GM12878 (cell line): ENCODE measurements at regions not wholly inside any gene's neighbourhood (a gene's known extent, or its start where the extent isn't known, plus 50 kb on each side); places are given as distances from the start of the nearest gene placed in this dataset.

Experiments
- ATAC-seq: fragments of 200-7000 bp; cut with Tn5 transposase; 3 replicates; pipeline ENCODE4 v1.9.1; 2020; ENCODE audit warnings: mild to moderate bottlenecking, moderate library complexity
- BruUV-seq: library from RNA; stranded (reverse); fragments of 400-500 nt; replicated peaks from 2 replicates; lab custom pipeline; 2021; lab: Mats Ljungman, UMichigan
- CTCF ChIA-PET: fragments of 300-600 bp; sonication (Branson Sonifier 250); formaldehyde crosslinking; extraction: SDS; loops from one replicate; lab custom pipeline; 2021; ENCODE audit warnings: inconsistent platforms; lab: Yijun Ruan, JAX
- POLR2A ChIA-PET: fragments of 350-600 bp; formaldehyde crosslinking; extraction: SDS; loops from one replicate; lab custom pipeline; 2021; ENCODE audit warnings: inconsistent platforms; lab: Charles Lee
- RAD21 ChIA-PET: fragments of 300-600 bp; sonication (Branson Sonifier 250); formaldehyde crosslinking; loops from one replicate; lab custom pipeline; 2023; ENCODE audit warnings: antibody characterized with exemption; ENCODE audit not compliant: unreplicated experiment; lab: Charles Lee
- SMC1A ChIA-PET: fragments of 300-600 bp; sonication (Branson Sonifier 250); formaldehyde crosslinking; loops from one replicate; lab custom pipeline; 2023; ENCODE audit not compliant: unreplicated experiment, uncharacterized antibody; lab: Charles Lee
- DNase-seq: peaks from one replicate; pipeline ENCODE4 v3.0.0-alpha.2; 2011; ENCODE audit warnings: low read depth, low spot score
- FAIRE-seq: peaks from 3 replicates; lab custom pipeline; 2011; peaks lifted over from hg19 to GRCh38; lab: Jason Lieb, UNC
- H2AFZ ChIP-seq: 2 replicates; pipeline ENCODE4 v1.6.0; 2011; ENCODE audit warnings: low read depth, low read length, control low read depth; ENCODE audit not compliant: control insufficient read depth
- H3K27ac ChIP-seq: 2 replicates; pipeline ENCODE4 v1.5.1; 2011; ENCODE audit warnings: control low read depth; ENCODE audit not compliant: control insufficient read depth, insufficient read depth
- H3K27me3 ChIP-seq, 2 experiments: replicated peaks in 1 of 2; 2 replicates each; pipeline versions ENCODE4 v1.6.0 to v1.6.1; 2011; ENCODE audit warnings: low read length in 1 of 2; ENCODE audit not compliant: control insufficient read depth in 2 of 2, insufficient read depth in 2 of 2
- H3K36me3 ChIP-seq, 2 experiments: 2 replicates each; pipeline ENCODE4 v1.5.1; 2011; ENCODE audit warnings: low read length in 1 of 2; ENCODE audit not compliant: control insufficient read depth in 2 of 2, insufficient read depth in 2 of 2
- H3K4me1 ChIP-seq: 2 replicates; pipeline ENCODE4 v1.6.1; 2011; ENCODE audit warnings: mild to moderate bottlenecking, low read length, moderate library complexity, mixed read lengths; ENCODE audit not compliant: control insufficient read depth, insufficient read depth
- H3K4me2 ChIP-seq: 2 replicates; pipeline ENCODE4 v1.6.0; 2011; ENCODE audit warnings: control low read depth; ENCODE audit not compliant: control insufficient read depth, insufficient read depth
- H3K4me3 ChIP-seq: fragments of 200-600 bp; sonication (generic); 2 replicates; pipeline ENCODE4 v1.5.1; 2016
- H3K79me2 ChIP-seq: 2 replicates; pipeline ENCODE4 v1.6.0; 2011; ENCODE audit warnings: low read length; ENCODE audit not compliant: control insufficient read depth, insufficient read depth
- H3K9ac ChIP-seq: 2 replicates; pipeline ENCODE4 v1.8.0; 2011; ENCODE audit warnings: low read length, control low read depth, mixed read lengths; ENCODE audit not compliant: control insufficient read depth, insufficient read depth
- H3K9me3 ChIP-seq: replicated peaks from 3 replicates; pipeline ENCODE4 v1.5.1; 2011; ENCODE audit warnings: mild to moderate bottlenecking, low read length; ENCODE audit not compliant: control insufficient read depth, insufficient read depth
- H4K20me1 ChIP-seq: 2 replicates; pipeline ENCODE4 v1.6.0; 2011; ENCODE audit not compliant: control insufficient read depth, insufficient read depth
- MTA3 ChIP-seq: IDR thresholded peaks from 2 replicates; pipeline ENCODE4 v1.6.1; 2012; ENCODE audit warnings: low read length, inconsistent platforms, borderline replicate concordance
- PKNOX1 ChIP-seq: fragments of 450-650 bp; IDR thresholded peaks from 2 replicates; pipeline ENCODE4 v1.6.1; 2016; ENCODE audit warnings: mild to moderate bottlenecking
- SUPT20H ChIP-seq: IDR thresholded peaks from 2 replicates; pipeline ENCODE4 v1.6.1; 2011; ENCODE audit warnings: low read depth, mild to moderate bottlenecking, low read length, moderate library complexity, borderline replicate concordance; ENCODE audit not compliant: control insufficient read depth
- ZBTB40 ChIP-seq: fragments of 450-650 bp; IDR thresholded peaks from 2 replicates; pipeline ENCODE4 v1.6.1; 2016; ENCODE audit warnings: mild to moderate bottlenecking, moderate library complexity, borderline replicate concordance
- WGBS: methylation state at CpG from one replicate; pipeline ENCODE4 v1.1.6; 2016; ENCODE audit warnings: low lambda C conversion rate; ENCODE audit not compliant: insufficient replicate concordance, insufficient coverage; ENCODE audit errors: missing lambda C conversion rate; 5-methylcytosine and 5-hydroxymethylcytosine counted together
- in situ Hi-C: fragments of 300-500 bp; cut with MboI; formaldehyde crosslinking; loops from 9 replicates; pipeline ENCODE4 v1.14.3; 2018; ENCODE audit warnings: mixed read lengths
- intact Hi-C: fragments of 100-400 bp; cut with micrococcal nuclease; formaldehyde crosslinking; loops from one replicate; pipeline ENCODE4 v1.14.2; 2022; ENCODE audit not compliant: unreplicated experiment

DNA sequence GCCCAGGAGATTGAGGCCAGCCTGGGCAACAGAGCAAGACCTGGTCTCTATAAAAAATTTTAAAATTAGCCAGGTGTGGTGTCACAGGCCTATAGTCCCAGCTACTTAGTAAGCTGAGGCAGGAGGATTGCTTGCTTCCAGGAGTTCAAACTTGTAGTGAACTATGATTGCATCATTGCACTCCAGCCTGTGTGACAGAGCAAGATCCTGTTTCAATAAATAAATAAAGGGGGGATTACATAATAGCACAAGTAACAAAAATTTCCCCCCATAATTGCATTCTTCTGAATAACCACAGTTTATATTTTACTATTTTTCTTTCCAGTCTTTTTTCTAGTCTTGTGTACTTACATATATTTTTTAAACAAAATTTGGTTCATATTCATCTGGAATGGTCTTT is 135.6 kb downstream of the CHIC2 start (continued):
- TF ChIP-seq ZBTB40: no peak
- no peak for TF ChIP-seq PKNOX1
- TF ChIP-seq, all 136 proteins: peak for 0

GRCh38 chr4:53925050-53925605 is 139.3 kb downstream of the CHIC2 start:
- Histone ChIP-seq H3K36me3 (no peaks in the 10 kb centered on the region), H3K4me1 (no peaks in the 10 kb centered on the region), H3K4me2 (no peak overlapping the region), H3K27me3 (no peaks in the 10 kb centered on the region), H3K4me3 (no peak overlapping the region), H3K27ac (no peak overlapping the region), H3K9ac (no peak overlapping the region), H2AFZ (no peak overlapping the region), H3K9me3 (no peaks in the 10 kb centered on the region), H3K79me2 (no peaks in the 10 kb centered on the region), H4K20me1 (no peaks in the 10 kb centered on the region)
- RAD21 ChIA-PET: no interaction called here
- WGBS: 93% methylated on average over 2 of the region's 2 CpGs
- CTCF ChIA-PET: interaction anchor here (1.0 to 1.5 kb wide), 3 partner anchors 17 to 309 kb away, joined by 3 to 8 read pairs (median 5); no protein-coding TSS in a partner anchor
- SMC1A ChIA-PET: interaction anchor here (1.1 to 1.6 kb wide), 2 partner anchors 10 to 219 kb away, joined by 3 to 4 read pairs; no protein-coding TSS in a partner anchor
- no peak for ATAC-seq
- TF ChIP-seq MTA3 (no peak), SUPT20H (no peak)
- FAIRE-seq: no peak
- intact Hi-C loops: no loop called here
- DNase-seq: no peak
- POLR2A ChIA-PET: no interaction called here
- in situ Hi-C loops: loop anchor here (5.0 to 10.0 kb wide), 2 partner anchors 302 to 730 kb away; partner anchors contain the start of gene PDGFRA
- no TSS peak for BruUV-seq
